Activated CD8-positive, alpha-beta memory T cell treated with anti-CD3 and anti-CD28 coated beads for 1 hour (primary cell): ENCODE measurements at regions not wholly inside any gene's neighbourhood (a gene's known extent, or its start where the extent isn't known, plus 50 kb on each side); places are given as distances from the start of the nearest gene placed in this dataset.

Experiments
- DNase-seq, 2 donors: peaks; one replicate each; pipeline ENCODE4 v3.0.0-alpha.2; 2020; ENCODE audit warnings: low read depth in 1 of 2; ENCODE audit errors: extremely low read depth in 1 of 2

DNA sequence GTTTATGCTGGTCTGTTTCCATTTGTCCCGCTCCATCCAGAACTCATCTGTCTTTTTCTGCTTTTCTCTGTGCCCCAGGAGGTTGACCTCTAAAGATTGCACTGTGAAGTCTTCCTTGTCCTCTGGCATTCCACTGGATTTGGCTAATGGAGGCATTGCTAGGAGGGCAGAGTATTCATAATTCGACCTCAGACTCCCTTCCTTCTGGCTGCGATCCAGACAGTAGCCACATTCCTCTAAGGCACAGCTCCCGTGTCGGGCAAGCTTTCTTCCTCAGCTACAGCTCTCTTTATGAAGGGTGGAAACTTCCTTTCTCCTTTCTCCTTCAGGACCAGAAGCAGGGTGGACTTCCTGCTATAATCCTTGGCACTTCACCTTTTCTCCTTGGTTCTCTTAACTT lies 175.9 kb downstream of the BAMBI start:
- DNase-seq = no peak

DNA sequence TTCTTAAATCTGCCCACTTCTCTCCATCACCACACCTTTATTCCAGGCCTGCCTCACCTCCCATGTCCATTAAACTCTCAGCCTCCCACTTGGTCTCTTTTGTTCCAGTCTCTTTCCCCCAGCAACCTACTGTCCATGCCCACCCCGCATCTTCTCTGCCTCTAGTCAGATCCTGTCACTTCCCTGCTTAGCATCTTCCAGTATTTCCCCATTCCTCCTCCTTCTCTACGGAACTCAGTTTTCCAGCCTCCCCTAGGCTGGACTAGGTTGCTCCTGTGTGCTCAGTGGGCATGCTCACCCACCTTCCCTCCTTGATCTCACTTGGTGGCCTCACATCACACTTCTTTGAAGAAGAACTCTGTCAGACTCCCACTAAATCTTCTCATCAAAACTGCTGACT lies 179.8 kb downstream of the BAMBI start:
- DNase-seq = no peak

DNA sequence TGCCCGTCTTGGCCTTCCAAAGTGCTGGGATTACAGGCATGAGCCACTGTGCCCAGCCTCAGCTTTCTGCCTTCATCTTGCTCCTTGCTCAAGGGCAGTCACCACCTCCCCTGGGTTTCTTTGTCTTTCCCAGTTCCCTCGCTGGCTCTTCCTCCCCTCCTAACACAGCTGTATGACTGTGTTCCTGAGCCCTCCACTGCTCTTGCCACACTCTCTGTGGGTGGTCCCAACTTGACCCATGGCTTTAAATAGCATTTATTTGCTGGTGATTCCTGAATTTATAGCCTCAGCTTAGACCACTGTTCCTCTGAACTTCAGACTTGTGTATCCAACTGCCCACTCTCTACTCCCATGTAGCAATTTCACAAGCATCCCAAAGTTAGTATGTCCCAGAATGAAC lies 181.3 kb downstream of the BAMBI start:
- no peak for DNase-seq

DNA sequence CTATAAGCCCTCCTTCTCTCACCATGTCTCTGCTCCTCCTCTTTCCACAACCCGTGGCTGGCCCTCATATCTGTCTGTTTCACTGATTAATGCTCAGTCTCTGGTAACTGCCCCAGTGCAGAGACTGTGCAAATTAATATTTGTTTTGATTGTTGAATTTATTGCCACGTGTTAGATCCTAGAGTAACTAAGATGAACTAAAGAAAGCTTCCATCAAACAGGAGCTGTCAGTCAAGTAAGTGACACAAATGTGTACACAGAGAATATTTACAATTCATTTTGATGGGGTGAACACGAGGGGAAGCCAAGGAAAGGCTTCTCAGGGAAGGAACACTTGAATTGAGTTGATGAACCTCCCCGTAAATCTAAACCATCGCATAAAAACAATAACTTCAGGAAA lies 182.5 kb downstream of the BAMBI start:
- no peak for DNase-seq

DNA sequence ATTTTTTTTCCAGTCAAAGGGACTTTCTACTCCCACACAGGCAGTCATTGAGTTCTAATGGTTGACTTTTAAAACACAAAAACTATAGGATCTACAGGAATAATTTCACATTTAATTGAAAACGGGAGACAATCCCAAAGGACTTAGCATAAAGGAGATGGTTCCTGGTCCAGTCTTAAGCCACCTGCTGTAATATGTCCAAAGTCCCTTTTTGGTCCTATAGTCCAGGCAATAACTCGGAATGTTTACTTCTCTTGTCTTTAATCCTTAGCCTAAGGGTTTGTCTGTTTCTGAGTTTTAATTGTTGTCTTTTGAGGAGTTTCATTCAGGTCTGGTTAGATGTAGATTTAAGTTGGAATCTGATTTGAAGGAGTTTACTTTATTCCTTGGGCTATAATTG lies 184.9 kb downstream of the BAMBI start:
- no peak for DNase-seq

DNA sequence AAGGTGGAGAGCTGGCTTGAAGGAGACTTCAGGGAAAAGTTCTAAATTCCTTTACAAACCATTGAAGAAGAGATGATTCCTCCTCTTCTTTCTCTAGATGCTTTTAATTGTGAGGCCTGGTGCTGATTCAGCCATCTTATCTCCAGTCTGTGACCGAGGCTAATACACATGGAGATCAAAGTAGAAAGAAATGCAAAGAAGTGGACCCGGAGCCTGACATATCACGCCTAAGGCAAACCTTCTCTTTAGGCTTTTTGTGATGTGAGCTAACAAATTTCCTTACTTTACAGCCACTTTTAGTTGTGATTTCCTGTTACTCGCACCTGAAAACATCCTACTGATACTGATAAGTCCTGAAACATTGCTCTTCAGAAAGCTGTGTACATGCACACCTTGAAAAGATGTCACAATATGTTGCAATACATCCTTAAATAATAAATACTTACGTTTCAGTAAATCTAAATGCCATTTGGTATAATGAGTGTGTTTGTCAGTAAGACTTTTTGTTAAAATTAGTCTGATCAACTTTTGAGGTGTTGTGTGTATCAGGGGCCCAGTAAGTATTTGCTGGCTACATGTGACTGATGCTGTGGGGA lies 192.4 kb downstream of the BAMBI start:
- DNase-seq = no peak

DNA sequence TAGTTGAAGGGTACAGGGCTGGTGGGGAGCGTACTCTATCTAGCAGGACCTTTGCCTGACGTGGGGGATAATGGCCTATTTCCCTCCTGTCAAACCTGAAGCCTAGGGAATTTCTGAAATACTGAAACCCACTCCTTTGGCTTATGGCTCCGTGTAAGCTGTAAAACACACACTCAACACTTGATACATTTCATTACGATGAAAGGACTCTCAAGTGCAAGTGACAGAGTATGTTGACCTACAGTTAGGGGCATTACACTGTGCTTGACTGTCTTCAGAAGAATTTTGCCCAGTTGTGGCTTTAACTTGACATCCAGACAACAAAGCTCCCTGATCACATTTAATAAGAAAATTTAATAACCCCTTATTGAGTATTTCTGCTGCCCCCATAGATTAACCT lies 194.3 kb downstream of the BAMBI start:
- no peak for DNase-seq

DNA sequence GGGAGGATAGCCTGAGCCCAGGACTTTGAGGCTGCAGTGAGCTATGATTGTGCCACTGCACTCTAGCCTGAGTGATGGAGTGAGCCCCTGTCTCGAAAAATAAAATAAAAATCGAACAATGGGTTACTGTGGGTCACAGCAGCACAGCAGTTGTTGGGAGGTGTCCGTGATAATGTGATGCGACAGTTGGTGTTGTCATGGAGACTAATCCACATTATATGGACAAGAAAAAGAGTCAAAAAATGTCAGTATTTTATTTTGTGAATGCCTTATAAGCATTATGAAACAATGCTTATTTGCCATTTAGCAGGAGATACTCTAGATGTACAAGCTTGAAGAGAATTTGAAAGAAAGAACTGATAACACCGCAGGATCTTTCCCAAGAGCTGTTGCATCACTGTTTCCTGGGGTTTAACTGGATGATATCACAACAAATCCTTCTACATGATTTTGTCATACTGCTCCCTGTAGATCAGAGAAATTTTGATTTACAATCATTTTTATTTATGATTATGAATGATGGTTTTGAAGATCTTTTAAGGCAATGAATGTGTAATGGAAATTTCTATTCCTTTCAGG lies 195.4 kb downstream of the BAMBI start:
- no peak for DNase-seq

DNA sequence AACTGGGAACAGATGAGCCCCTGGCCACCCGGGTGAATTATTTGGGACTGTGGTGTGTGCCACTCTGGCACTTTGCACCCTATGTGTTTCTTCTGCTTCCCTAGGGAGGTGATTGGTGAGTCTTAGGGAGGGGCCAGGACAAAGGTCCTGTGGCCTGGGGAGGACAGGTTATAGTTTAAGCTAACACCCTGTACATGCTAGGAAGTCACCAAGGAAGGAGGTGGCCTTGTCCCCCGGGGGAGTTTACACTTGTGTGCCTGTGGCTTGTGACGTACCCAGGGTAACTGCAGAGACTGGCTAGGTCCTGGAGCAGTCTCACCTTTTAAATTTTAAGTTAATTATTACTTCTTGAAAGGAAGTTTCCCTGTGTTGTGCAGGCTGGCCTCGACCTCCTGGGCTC lies 196.2 kb downstream of the BAMBI start:
- DNase-seq = no peak

DNA sequence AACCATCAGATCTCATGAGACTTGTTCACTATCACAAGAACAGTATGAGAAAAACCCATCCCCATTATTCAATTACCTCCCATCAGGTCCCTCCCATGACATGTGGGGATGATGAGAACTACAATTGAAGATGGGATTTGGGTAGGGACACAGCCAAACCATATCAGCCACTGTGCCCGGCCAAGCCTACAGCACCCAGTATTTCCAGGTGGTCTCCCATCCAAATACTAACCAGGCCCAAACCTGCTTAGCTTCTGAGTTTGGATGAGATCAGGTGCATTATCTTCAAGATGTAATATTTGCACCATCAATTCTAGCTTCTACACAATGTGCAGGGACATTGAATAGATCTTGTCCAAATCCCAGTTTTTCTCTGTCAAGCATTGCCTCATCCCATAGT lies 196.9 kb downstream of the BAMBI start:
- no peak for DNase-seq

DNA sequence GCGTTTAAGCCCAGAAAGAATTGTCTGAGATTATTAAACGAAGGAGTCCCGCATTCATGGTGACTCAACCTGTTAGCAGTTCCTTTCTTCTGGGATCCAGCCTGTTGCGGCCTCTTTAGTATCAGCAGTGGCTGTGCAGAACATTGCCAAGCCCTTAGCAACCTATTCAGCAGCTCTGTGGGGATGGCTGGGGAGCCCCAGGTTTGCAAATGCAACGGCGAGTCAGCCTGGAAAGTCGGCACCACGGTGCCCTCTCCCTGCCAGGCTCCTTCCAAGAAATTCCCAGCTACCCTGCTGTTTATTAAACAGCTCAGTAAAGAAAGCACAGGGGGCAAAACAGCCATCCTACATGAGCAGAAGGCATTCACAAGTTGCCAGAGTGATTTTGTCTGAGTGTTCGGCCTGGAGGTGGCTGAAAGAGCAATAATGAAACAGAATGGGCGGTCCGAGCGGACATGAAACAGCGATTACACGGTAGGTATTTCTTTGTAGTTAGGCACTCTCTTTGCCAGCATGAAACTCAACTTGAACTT lies 198.3 kb downstream of the BAMBI start:
- DNase-seq = no peak

DNA sequence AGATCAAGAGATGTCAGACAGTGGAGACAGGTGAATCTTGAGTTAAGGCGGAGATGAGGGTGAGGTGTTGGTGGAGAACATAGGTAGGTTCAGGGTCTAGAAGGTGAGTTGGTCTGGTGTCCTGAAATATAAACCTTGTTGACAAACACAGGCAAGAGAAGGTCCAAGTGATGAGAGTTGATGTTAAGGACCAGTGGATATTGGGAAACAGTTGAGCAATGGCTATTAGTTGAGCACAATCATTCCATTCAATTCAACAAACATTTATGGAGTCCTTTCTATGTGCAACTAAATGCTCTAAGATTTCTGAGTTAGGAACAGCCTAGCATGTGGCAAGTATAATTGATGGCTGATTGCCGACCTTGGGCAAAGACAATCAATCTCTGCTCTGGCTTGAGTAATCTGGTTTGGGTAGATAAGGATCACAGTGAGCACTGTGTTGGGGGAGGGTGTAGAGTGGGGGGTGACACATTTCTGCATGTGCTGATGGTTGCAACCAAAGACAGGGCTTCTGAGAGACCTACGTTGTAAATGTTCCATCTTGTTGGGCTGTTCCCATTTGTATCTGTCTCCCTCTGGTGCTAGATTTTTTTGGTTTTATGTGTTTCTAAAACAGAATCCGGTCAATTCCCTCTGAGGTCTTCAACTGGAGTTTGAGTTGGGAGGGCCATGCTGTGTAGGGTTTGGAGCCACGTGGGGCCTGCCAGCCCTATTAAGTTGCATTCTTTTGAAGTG lies 201.1 kb downstream of the BAMBI start:
- DNase-seq = no peak

DNA sequence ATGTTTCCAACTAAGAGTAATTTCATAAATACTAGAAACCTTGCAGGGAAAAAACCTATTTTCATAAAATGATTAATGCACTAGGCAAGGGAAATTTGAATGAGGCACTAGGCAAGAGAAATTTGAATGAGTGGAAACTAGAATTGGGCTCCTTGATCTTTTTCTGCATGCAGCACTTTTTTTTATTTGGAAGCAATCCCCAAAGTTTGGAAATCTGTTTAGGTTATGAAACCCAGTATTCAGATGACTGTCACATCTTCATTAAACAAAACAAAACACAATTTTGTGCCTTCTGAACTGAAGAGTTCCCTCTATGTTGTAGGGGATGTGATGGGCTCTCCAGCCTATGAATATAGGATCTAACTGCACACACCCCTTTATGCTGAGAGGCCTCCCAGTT lies 201.9 kb downstream of the BAMBI start:
- no peak for DNase-seq

DNA sequence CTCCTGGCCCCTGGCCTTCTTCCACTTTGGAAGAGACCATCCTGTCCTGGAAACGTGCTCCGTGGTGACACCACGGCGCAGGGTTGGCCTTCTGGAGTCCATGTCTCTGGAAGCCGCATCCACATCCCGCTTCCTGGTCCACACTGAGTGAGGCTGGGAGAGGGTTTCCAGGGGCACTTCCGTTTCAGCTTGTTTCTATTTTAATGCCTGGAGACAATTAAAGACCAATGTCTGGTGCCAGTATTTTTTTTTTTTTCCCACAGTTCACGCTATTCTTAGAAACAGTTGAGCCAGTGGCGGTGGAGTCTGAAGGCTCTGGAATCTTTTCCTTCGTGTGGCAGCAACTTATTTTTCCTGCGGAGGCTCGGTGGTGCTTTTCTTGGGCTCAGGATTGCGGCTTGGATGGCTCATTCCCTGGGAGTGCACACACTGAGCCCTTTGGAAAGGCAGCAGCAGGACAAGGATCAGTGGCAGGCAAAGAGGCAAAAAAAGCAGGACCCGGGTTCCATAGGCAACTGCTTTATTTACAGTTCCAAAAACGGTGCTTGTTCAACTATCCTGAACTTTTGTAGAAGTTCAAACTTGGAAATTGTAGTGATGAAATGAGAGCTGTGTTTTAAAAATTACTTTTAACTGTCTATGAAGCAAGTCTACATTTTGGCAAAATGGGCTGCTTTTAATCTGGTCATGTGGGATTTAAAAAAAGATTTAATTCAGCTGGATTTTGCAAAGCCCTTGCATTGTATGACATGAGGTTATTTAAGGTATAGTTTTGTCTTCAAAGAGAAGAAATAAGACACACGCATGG lies 202.8 kb downstream of the BAMBI start:
- DNase-seq = no peak

DNA sequence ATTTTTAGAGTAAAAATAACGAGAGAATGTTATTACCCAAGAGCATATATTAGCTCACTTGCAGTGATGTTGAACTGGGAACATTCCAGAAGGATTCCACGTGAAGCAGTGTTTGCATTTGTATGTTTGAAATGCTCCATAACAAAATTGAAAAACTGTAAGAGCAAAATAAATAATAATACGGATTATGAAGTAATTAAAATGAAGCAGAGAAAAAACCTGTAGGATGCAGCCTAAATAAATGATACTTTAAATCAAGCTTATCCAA lies 203.3 kb downstream of the BAMBI start:
- DNase-seq = no peak

DNA sequence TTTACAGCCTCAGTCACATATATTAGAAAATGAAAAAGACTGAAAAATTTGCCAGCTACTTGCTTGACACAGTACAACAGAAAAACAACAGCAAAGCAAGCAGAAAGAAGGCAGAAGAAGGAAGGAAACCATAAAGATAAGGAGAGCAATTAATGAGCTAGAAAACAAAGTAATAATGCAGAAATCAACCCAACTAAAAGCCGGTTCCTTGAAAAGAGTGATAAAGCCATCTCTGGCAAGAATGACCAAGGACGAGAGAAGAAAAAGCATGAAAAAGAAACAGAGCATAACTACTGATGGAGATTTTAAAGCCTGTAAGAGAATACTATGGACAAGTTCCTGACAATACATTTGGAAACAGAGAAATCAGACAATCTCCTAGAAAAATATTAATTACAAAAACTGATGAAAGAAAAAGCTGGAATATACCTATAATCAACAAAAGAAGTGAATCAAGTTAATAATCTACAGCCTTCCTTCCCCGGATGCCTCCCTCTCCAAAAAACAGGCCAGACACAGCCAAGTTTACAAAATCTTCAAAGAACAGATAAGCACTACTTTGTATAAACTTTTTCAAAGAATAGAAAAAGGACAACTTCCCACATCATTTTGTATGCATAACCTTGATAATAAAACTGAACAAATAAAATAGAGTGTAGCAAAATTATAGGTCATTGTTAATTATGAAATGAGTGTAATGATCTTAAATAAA lies 204.0 kb downstream of the BAMBI start:
- DNase-seq = no peak

DNA sequence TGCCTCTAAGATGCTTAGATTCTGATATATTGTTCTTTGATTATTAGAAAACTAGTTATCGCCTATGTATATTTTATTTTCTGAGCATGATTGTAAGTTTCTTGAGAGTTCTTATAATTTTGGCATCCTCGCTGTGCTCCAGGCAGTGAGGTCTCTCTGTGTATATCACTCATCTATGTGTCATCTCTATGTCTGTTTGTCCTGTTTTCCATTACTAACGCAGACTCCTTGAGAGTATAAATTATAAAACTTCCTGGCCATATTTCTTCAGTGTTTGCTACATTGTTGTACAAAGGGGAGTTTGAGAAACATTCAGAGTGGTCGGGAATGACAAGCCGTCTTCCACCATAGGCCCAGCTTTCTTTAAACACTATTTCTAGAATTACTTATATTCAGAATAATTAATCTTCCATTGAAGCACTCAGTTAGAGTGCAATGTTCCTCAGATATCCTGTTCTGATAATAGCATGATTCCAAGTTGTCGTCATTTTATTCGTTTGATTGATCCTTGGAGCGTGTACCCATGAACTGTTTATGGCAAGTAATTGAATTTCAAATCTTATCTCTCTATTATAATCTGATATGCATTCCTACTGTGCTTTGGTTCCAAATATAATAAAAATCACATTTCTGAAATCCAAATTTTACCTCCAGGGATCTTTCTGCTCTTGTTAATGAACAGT lies 206.6 kb downstream of the BAMBI start:
- DNase-seq = no peak

DNA sequence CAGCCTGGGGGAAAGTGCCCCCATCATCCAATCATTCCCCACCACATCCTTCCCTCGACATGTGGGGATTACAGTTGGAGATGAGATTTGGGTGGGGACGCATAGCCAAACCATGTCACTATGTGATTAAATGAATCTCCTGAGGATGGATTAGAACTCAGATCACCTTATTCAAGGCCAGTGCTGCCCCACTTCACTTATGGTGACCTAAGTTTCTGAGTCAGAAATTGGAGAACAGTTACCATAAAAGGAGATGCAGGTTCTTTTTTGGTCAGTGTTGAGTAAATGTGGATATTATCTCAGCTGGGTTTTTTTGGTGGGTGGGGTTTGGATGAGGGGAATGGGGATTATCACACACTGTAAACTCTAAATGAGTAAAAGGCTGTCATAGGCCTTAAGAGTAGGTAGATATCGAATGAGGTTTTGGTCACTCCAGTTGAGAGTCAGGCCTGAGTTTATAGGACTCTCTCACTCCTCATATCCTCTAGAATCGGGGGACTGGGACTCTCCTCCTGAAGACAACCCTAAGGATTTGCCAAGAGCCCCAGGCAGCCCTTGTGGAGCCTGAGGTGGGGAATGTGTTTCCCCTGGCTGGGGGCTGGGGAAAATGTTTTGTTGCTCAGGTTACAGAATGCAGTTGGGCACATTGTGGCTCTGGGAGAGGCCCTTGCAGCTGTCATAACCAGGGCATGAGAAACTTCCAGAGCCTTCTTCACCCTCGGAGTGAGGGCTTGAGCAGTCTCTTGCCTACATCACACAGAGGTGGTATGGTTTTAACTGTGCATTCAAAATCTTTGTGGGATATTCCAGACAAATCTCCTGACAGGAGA lies 213.0 kb downstream of the BAMBI start:
- no peak for DNase-seq

DNA sequence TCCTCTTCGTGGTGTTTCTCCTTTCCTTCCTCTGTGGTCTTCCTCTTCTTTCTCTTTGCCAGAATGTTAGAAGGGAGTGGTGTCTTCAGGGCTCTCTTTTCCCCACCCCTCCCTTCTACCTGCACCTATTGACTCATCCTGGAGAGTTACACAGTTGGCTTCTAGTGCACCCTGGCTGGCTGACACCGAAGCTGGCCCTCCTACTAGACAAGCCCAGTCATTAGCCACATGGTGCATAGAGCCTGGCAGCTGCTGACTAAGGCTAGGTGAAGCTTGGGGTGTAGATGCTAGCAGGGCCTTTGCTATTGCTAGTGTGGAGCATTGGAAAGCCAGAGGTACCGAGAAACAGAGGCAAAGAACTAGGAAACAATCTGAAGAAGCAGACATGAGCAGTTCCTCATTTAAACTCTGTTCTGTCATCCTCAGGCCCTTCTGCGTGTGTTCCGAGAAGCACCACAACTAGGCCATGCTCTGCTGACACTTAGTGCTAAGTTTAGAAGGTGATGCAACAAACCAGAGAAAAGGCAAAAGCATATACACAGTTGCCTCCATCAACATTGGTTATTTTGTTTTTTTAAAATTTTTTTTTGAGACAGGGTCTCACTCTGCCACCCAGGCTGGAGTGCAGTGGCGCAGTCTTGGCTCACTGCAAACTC lies 213.9 kb downstream of the BAMBI start:
- no peak for DNase-seq
